SK-N-SH treated with all-trans-retinoic acid at 6 μM for 48 hours (cell line): ENCODE measurements at regions not wholly inside any gene's neighbourhood (a gene's known extent, or its start where the extent isn't known, plus 50 kb on each side); places are given as distances from the start of the nearest gene placed in this dataset.

Source experiments
- ATAC-seq: fragments of 200-7000 bp; cut with Tn5 transposase; 3 replicates; pipeline ENCODE4 v1.9.1; 2020; ENCODE audit warnings: mild to moderate bottlenecking, moderate library complexity
- ARNTL ChIP-seq: fragments of 450-650 bp; formaldehyde crosslinking; IDR thresholded peaks from 2 replicates; pipeline ENCODE4 v1.5.0; 2020; ENCODE audit warnings: low read depth, mild to moderate bottlenecking, moderate library complexity, borderline replicate concordance
- BACH2 ChIP-seq: fragments of 250-450 bp; sonication (Bioruptor Pico); IDR thresholded peaks from 2 replicates; pipeline ENCODE4 v1.9.0; 2021; ENCODE audit warnings: mild to moderate bottlenecking, borderline replicate concordance
- CSDC2 ChIP-seq: fragments of 250-450 bp; sonication (Bioruptor Pico); IDR thresholded peaks from 2 replicates; pipeline ENCODE4 v1.5.0; 2020; ENCODE audit warnings: mild to moderate bottlenecking, moderate library complexity
- CSRNP3 ChIP-seq: fragments of 250-450 bp; sonication (Bioruptor Pico); IDR thresholded peaks from 2 replicates; pipeline ENCODE4 v1.5.1; 2021; ENCODE audit warnings: mild to moderate bottlenecking, moderate library complexity
- ISL1 ChIP-seq: fragments of 250-450 bp; sonication (Bioruptor Pico); IDR thresholded peaks from 2 replicates; pipeline ENCODE4 v2.1.2; 2022; ENCODE audit warnings: mild to moderate bottlenecking, moderate library complexity
- OSR1 ChIP-seq: fragments of 250-450 bp; sonication (Bioruptor Pico); IDR thresholded peaks from 2 replicates; pipeline ENCODE4 v1.8.0; 2022; ENCODE audit warnings: moderate library complexity, mild to moderate bottlenecking, inconsistent platforms
- PATZ1 ChIP-seq: fragments of 250-450 bp; sonication (Bioruptor Pico); IDR thresholded peaks from 2 replicates; pipeline ENCODE4 v1.8.0; 2020; ENCODE audit warnings: mild to moderate bottlenecking, moderate library complexity, borderline replicate concordance
- POU6F1 ChIP-seq: fragments of 250-450 bp; sonication (Bioruptor Pico); IDR thresholded peaks from 2 replicates; pipeline ENCODE4 v1.8.0; 2021; ENCODE audit warnings: low read depth, mild to moderate bottlenecking, moderate library complexity, borderline replicate concordance
- PPARA ChIP-seq: fragments of 250-450 bp; sonication (Bioruptor Pico); IDR thresholded peaks from 2 replicates; pipeline ENCODE4 v1.5.0; 2020; ENCODE audit warnings: mild to moderate bottlenecking, borderline replicate concordance
- SNAI2 ChIP-seq: fragments of 250-450 bp; sonication (Bioruptor Pico); IDR thresholded peaks from 2 replicates; pipeline ENCODE4 v1.5.0; 2020; ENCODE audit warnings: mild to moderate bottlenecking, moderate library complexity
- TOX ChIP-seq: fragments of 250-450 bp; sonication (Bioruptor Pico); IDR thresholded peaks from 2 replicates; pipeline ENCODE4 v1.8.0; 2021; ENCODE audit warnings: mild to moderate bottlenecking, moderate library complexity, borderline replicate concordance
- TSHZ2 ChIP-seq: fragments of 250-450 bp; sonication (Bioruptor Pico); IDR thresholded peaks from 2 replicates; pipeline ENCODE4 v1.5.0; 2020; ENCODE audit warnings: mild to moderate bottlenecking, moderate library complexity
- ZC3H10 ChIP-seq: fragments of 250-450 bp; sonication (Bioruptor Pico); IDR thresholded peaks from 2 replicates; pipeline ENCODE4 v1.5.1; 2021; ENCODE audit warnings: mild to moderate bottlenecking, moderate library complexity
- ZFP3 ChIP-seq: fragments of 250-450 bp; sonication (Bioruptor Pico); IDR thresholded peaks from 2 replicates; pipeline ENCODE4 v1.5.0; 2020; ENCODE audit warnings: mild to moderate bottlenecking, moderate library complexity
- ZFP30 ChIP-seq: fragments of 450-650 bp; formaldehyde crosslinking; IDR thresholded peaks from 2 replicates; pipeline ENCODE4 v1.5.0; 2022; ENCODE audit warnings: mild to moderate bottlenecking, moderate library complexity
- ZNF565 ChIP-seq: fragments of 450-650 bp; formaldehyde crosslinking; conservative IDR thresholded peaks from 2 replicates; pipeline ENCODE4 v1.5.0; 2020; ENCODE audit warnings: low read depth, mild to moderate bottlenecking, moderate library complexity
- ZNF70 ChIP-seq: fragments of 450-650 bp; formaldehyde crosslinking; IDR thresholded peaks from 2 replicates; pipeline ENCODE4 v1.5.0; 2020; ENCODE audit warnings: mild to moderate bottlenecking, moderate library complexity
- ZNF8 ChIP-seq: fragments of 450-650 bp; formaldehyde crosslinking; IDR thresholded peaks from 2 replicates; pipeline ENCODE4 v1.5.0; 2020; ENCODE audit warnings: mild to moderate bottlenecking, moderate library complexity

- no peak for ATAC-seq
- TF ChIP-seq ARNTL (CRISPR knock-in tag) (no peak), CSRNP3 (CRISPR knock-in tag) (no peak), ZFP30 (no peak), SNAI2 (CRISPR knock-in tag) (no peak), PPARA (CRISPR knock-in tag) (no peak), PATZ1 (CRISPR knock-in tag) (no peak), BACH2 (CRISPR knock-in tag) (no peak), ZFP3 (no peak), ZC3H10 (CRISPR knock-in tag) (no peak), ZNF70 (CRISPR knock-in tag) (no peak), CSDC2 (CRISPR knock-in tag) (no peak), POU6F1 (CRISPR knock-in tag) (no peak), TOX (CRISPR knock-in tag) (no peak), OSR1 (CRISPR knock-in tag) (no peak), TSHZ2 (no peak), ZNF565 (no peak), ISL1 (CRISPR knock-in tag) (no peak), ZNF8 (CRISPR knock-in tag) (no peak)
Observed at GRCh38 chr14:65187421-65188049, 85.2 kb upstream of the MAX start.

GRCh38 chr14:65190312-65190711 lies 88.0 kb upstream of the MAX start:
- no peak for TF ChIP-seq TSHZ2
- TF ChIP-seq ZC3H10 (CRISPR knock-in tag): no peak
- no peak for TF ChIP-seq ZNF70 (CRISPR knock-in tag)
- no peak for TF ChIP-seq PATZ1 (CRISPR knock-in tag)
- no peak for ATAC-seq
